H1 (cell line): ENCODE measurements at regions not wholly inside any gene's neighbourhood (a gene's known extent, or its start where the extent isn't known, plus 50 kb on each side); places are given as distances from the start of the nearest gene placed in this dataset.

Experiments used
- CTCF ChIA-PET: fragments of 300-600 bp; sonication (Branson Sonifier 250); formaldehyde crosslinking; loops from one replicate; lab custom pipeline; 2021; ENCODE audit not compliant: partially characterized antibody; lab: Charles Lee
- POLR2A ChIA-PET: fragments of 300-600 bp; sonication (Branson Sonifier 250); formaldehyde crosslinking; loops from one replicate; lab custom pipeline; 2021; ENCODE audit warnings: inconsistent platforms; ENCODE audit not compliant: partially characterized antibody; lab: Charles Lee
- DNase-seq, 2 experiments: peaks; one replicate each; pipeline versions ENCODE4 v3.0.0 to v3.0.0-alpha.2; 2010 to 2022; ENCODE audit warnings: low spot score in 2 of 2, low read depth in 1 of 2, mixed read lengths in 1 of 2
- FAIRE-seq: peaks from 2 replicates; lab custom pipeline; 2011; peaks lifted over from hg19 to GRCh38; lab: Jason Lieb, UNC
- H2AFZ ChIP-seq: 2 replicates; pipeline ENCODE4 v1.8.1; 2012; ENCODE audit warnings: low read length, inconsistent platforms
- H2AK5ac ChIP-seq: 2 replicates; pipeline ENCODE4 v1.6.1; 2013; ENCODE audit warnings: low read depth, low read length
- H2BK120ac ChIP-seq: replicated peaks from 2 replicates; pipeline ENCODE3; 2013; ENCODE audit warnings: low read depth, low read length, inconsistent platforms
- H2BK12ac ChIP-seq: 2 replicates; pipeline ENCODE4 v1.6.1; 2013; ENCODE audit warnings: low read depth, low read length
- H2BK15ac ChIP-seq: 2 replicates; pipeline ENCODE4 v1.6.1; 2013; ENCODE audit warnings: low read length
- H2BK20ac ChIP-seq: 2 replicates; pipeline ENCODE4 v1.6.1; 2013; ENCODE audit warnings: low read length
- H2BK5ac ChIP-seq: 2 replicates; pipeline ENCODE4 v1.6.1; 2013; ENCODE audit warnings: low read depth, low read length
- H3K14ac ChIP-seq: 2 replicates; pipeline ENCODE4 v1.6.1; 2013; ENCODE audit warnings: inconsistent platforms; ENCODE audit not compliant: insufficient read length
- H3K18ac ChIP-seq: 2 replicates; pipeline ENCODE4 v1.6.1; 2013; ENCODE audit warnings: low read length; ENCODE audit errors: extremely low read depth
- H3K23ac ChIP-seq: 2 replicates; pipeline ENCODE4 v1.6.1; 2013; ENCODE audit warnings: inconsistent platforms; ENCODE audit not compliant: insufficient read length
- H3K23me2 ChIP-seq: 2 replicates; pipeline ENCODE4 v1.6.1; 2013; ENCODE audit warnings: low read depth, low read length
- H3K27ac ChIP-seq: 2 replicates; pipeline ENCODE4 v1.6.1; 2011; ENCODE audit warnings: low read depth, low read length, inconsistent platforms
- H3K27me3 ChIP-seq, 4 experiments: replicated peaks in 1 of 4; 1 replicate in 1 of 4; 2 replicates in 3 of 4; pipeline versions ENCODE4 v1.6.1 to v1.8.1; 2011 to 2013; ENCODE audit warnings: low read length in 3 of 4, mild to moderate bottlenecking in 3 of 4, inconsistent platforms in 2 of 4, mixed read lengths in 2 of 4, moderate library complexity in 1 of 4; ENCODE audit not compliant: control insufficient read depth in 3 of 4, insufficient read depth in 3 of 4; ENCODE audit errors: extremely low read depth in 1 of 4
- H3K36me3 ChIP-seq, 4 experiments: 2 replicates each; pipeline versions ENCODE4 v1.6.1 to v1.8.1; 2011 to 2013; ENCODE audit warnings: mild to moderate bottlenecking in 4 of 4, low read length in 3 of 4, moderate library complexity in 2 of 4, control low read depth in 1 of 4, inconsistent platforms in 1 of 4; ENCODE audit not compliant: insufficient read depth in 4 of 4, control insufficient read depth in 2 of 4
- H3K4ac ChIP-seq: replicated peaks from 2 replicates; pipeline ENCODE3; 2013; ENCODE audit warnings: low read length, low read depth, mixed read lengths, inconsistent platforms; ENCODE audit not compliant: insufficient read length
- H3K4me1 ChIP-seq, 4 experiments: replicated peaks in 1 of 4; 1 replicate in 1 of 4; 2 replicates in 3 of 4; pipeline versions ENCODE4 v1.6.1 to v1.8.1; 2011 to 2013; ENCODE audit warnings: low read length in 3 of 4, inconsistent platforms in 2 of 4, mixed read lengths in 1 of 4; ENCODE audit not compliant: insufficient read depth in 4 of 4, control insufficient read depth in 3 of 4
- H3K4me2 ChIP-seq, 2 experiments: 2 replicates each; pipeline versions ENCODE4 v1.6.1 to v1.8.1; 2011 to 2013; ENCODE audit warnings: low read depth in 2 of 2, low read length in 2 of 2, control low read depth in 1 of 2, inconsistent platforms in 1 of 2, mild to moderate bottlenecking in 1 of 2; ENCODE audit not compliant: insufficient read depth in 1 of 2
- H3K4me3 ChIP-seq, 4 experiments: fragments of 200-600, 300-600 bp in 1 of 4; sonication (generic), shearing (Covaris generic), sonication (Bioruptor Twin) in 1 of 4; 2 replicates each; pipeline versions ENCODE4 v1.5.1 to v1.8.1; 2011 to 2016; ENCODE audit warnings: low read length in 4 of 4, low read depth in 3 of 4, control low read depth in 2 of 4, inconsistent platforms in 2 of 4, mild to moderate bottlenecking in 2 of 4, mixed read lengths in 1 of 4, moderate library complexity in 1 of 4; ENCODE audit not compliant: insufficient read depth in 2 of 4; ENCODE audit errors: extremely low read depth in 1 of 4
- H3K56ac ChIP-seq: replicated peaks from 2 replicates; pipeline ENCODE3; 2013; ENCODE audit warnings: low read depth, mild to moderate bottlenecking, mixed read lengths, low read length, inconsistent platforms; ENCODE audit not compliant: insufficient read length
- H3K79me1 ChIP-seq: 2 replicates; pipeline ENCODE4 v1.6.1; 2013; ENCODE audit warnings: low read depth, low read length, control low read depth
- H3K79me2 ChIP-seq, 2 experiments: 2 replicates each; pipeline versions ENCODE4 v1.6.1 to v1.8.1; 2012 to 2013; ENCODE audit warnings: low read length in 2 of 2, mild to moderate bottlenecking in 2 of 2, inconsistent platforms in 1 of 2; ENCODE audit not compliant: insufficient read depth in 2 of 2, control insufficient read depth in 1 of 2
- H3K9ac ChIP-seq, 4 experiments: replicated peaks in 1 of 4; 1 replicate in 1 of 4; 2 replicates in 3 of 4; pipeline versions ENCODE4 v1.6.1 to v1.8.1; 2011 to 2013; ENCODE audit warnings: low read depth in 3 of 4, low read length in 3 of 4, control low read depth in 2 of 4, mild to moderate bottlenecking in 2 of 4, moderate library complexity in 2 of 4, inconsistent platforms in 1 of 4; ENCODE audit errors: extremely low read depth in 1 of 4
- H3K9me3 ChIP-seq, 2 experiments: 2 replicates each; pipeline versions ENCODE4 v1.6.1 to v1.8.1; 2012 to 2013; ENCODE audit warnings: mild to moderate bottlenecking in 2 of 2, moderate library complexity in 2 of 2, control low read depth in 1 of 2, inconsistent platforms in 1 of 2, low read depth in 1 of 2, low read length in 1 of 2, mixed read lengths in 1 of 2; ENCODE audit not compliant: insufficient read depth in 2 of 2
- H4K20me1 ChIP-seq, 2 experiments: replicated peaks in 1 of 2; 2 replicates each; pipeline versions ENCODE3 to v1.8.1; 2011 to 2013; ENCODE audit warnings: inconsistent platforms in 2 of 2, low read length in 2 of 2, mild to moderate bottlenecking in 1 of 2; ENCODE audit not compliant: insufficient read depth in 2 of 2, control insufficient read depth in 1 of 2
- H4K5ac ChIP-seq: 2 replicates; pipeline ENCODE4 v1.6.1; 2013; ENCODE audit warnings: low read length, low read depth, mixed read lengths, inconsistent platforms; ENCODE audit not compliant: insufficient read length
- H4K8ac ChIP-seq: 2 replicates; pipeline ENCODE4 v1.8.0; 2013; ENCODE audit warnings: mild to moderate bottlenecking, moderate library complexity, low read length, inconsistent platforms; ENCODE audit not compliant: insufficient read depth; ENCODE audit errors: extremely low read depth
- H4K91ac ChIP-seq: replicated peaks from 2 replicates; pipeline ENCODE3; 2013; ENCODE audit warnings: low read length, mixed read lengths, inconsistent platforms; ENCODE audit not compliant: insufficient read length
- CBX5 ChIP-seq: fragments of 300-800, 300-1000 bp; sonication (generic); IDR thresholded peaks from 2 replicates; pipeline ENCODE4 v1.7.1; 2016; ENCODE audit warnings: antibody characterized with exemption, low read length, low read depth
- E2F6 ChIP-seq: IDR thresholded peaks from 2 replicates; pipeline ENCODE4 v1.6.1; 2012; ENCODE audit warnings: inconsistent platforms
- GABPA ChIP-seq: IDR thresholded peaks from 2 replicates; pipeline ENCODE4 v1.6.1; 2011; ENCODE audit warnings: mild to moderate bottlenecking, low read length, moderate library complexity, borderline replicate concordance; ENCODE audit not compliant: insufficient read depth
- HDAC6 ChIP-seq: IDR thresholded peaks from one replicate; pipeline ENCODE4 v1.7.1; 2012; ENCODE audit warnings: low read depth, mild to moderate bottlenecking, inconsistent platforms, low read length, moderate library complexity
- NRF1 ChIP-seq: IDR thresholded peaks from 2 replicates; pipeline ENCODE4 v1.6.1; 2011; ENCODE audit warnings: mild to moderate bottlenecking, low read depth, low read length, improper control_type of control experiment
- POLR2A ChIP-seq, 2 experiments: IDR thresholded peaks; 1 replicate in 1 of 2; 2 replicates in 1 of 2; pipeline ENCODE4 v1.6.1; 2011; ENCODE audit warnings: low read depth in 2 of 2, low read length in 2 of 2, mild to moderate bottlenecking in 2 of 2; ENCODE audit errors: control extremely low read depth in 1 of 2
- RBBP5 ChIP-seq: IDR thresholded peaks from 2 replicates; pipeline ENCODE4 v1.7.1; 2012; ENCODE audit warnings: low read depth, mild to moderate bottlenecking, inconsistent platforms, low read length, moderate library complexity, borderline replicate concordance
- RXRA ChIP-seq: IDR thresholded peaks from 2 replicates; pipeline ENCODE4 v1.6.1; 2011; ENCODE audit warnings: low read depth, mild to moderate bottlenecking, low read length, moderate library complexity; ENCODE audit not compliant: insufficient read depth
- SAP30 ChIP-seq: fragments of 300-600 bp; sonication (generic); IDR thresholded peaks from 2 replicates; pipeline ENCODE4 v1.7.1; 2012; ENCODE audit warnings: low read length, moderate library complexity, mild to moderate bottlenecking, inconsistent platforms; ENCODE audit not compliant: insufficient read depth, insufficient replicate concordance
- SIX5 ChIP-seq: IDR thresholded peaks from 2 replicates; pipeline ENCODE4 v1.6.1; 2011; ENCODE audit warnings: mild to moderate bottlenecking, low read depth, low read length
- SP1 ChIP-seq: IDR thresholded peaks from 2 replicates; pipeline ENCODE4 v1.6.1; 2011; ENCODE audit warnings: low read depth, low read length
- SRF ChIP-seq: IDR thresholded peaks from 2 replicates; pipeline ENCODE4 v1.6.1; 2011; ENCODE audit warnings: mild to moderate bottlenecking, low read depth, low read length, moderate library complexity
- SUZ12 ChIP-seq: fragments of 200-600 bp; sonication (generic); IDR thresholded peaks from 2 replicates; pipeline ENCODE4 v1.6.1; 2012; ENCODE audit warnings: mild to moderate bottlenecking, inconsistent platforms, low read length, moderate library complexity, mixed read lengths
- TAF1 ChIP-seq: IDR thresholded peaks from 2 replicates; pipeline ENCODE4 v1.6.1; 2011; ENCODE audit warnings: mild to moderate bottlenecking, low read depth, low read length
- TAF7 ChIP-seq: optimal IDR thresholded peaks from 2 replicates; pipeline ENCODE3; 2011; ENCODE audit warnings: low read depth, mild to moderate bottlenecking, inconsistent platforms, low read length, moderate library complexity, borderline replicate concordance
- WGBS, 2 experiments: shearing (Covaris generic) in 1 of 2; methylation state at CpG; one replicate each; pipeline versions ENCODE4 v1.1.6 to v1.1.7; 2013 to 2015; ENCODE audit warnings: low lambda C conversion rate in 2 of 2, mixed read lengths in 2 of 2, inconsistent platforms in 1 of 2, low coverage in 1 of 2, missing lambda C conversion rate in 1 of 2; ENCODE audit not compliant: insufficient replicate concordance in 2 of 2, insufficient coverage in 1 of 2, insufficient read length in 1 of 2; ENCODE audit errors: extremely low coverage in 1 of 2, missing lambda C conversion rate in 1 of 2; 5-methylcytosine and 5-hydroxymethylcytosine counted together

GRCh38 chr10:10833955-10834354 lies 183.7 kb upstream of the CELF2 start:
- WGBS, 2 experiments: 88% methylated on average over 6 of the region's 6 CpGs; no CpG with 5 or more reads in 1 of the 2 experiments
- H3K14ac ChIP-seq: no peak overlapping the region
- H3K4ac ChIP-seq: no peak overlapping the region
- H4K20me1 ChIP-seq: no peaks in the 10 kb centered on the region
- no peak overlapping the region for H3K4me3 ChIP-seq
- H3K23me2 ChIP-seq: no peaks in the 10 kb centered on the region
- H2BK15ac ChIP-seq: no peak overlapping the region
- no peaks in the 10 kb centered on the region for H3K79me1 ChIP-seq
- H3K79me2 ChIP-seq: no peaks in the 10 kb centered on the region
- no peak overlapping the region for H3K56ac ChIP-seq
- ChIA-PET POLR2A (no interaction called here), CTCF (no interaction called here)
- no peak overlapping the region for H3K18ac ChIP-seq
- H2BK5ac ChIP-seq: no peak overlapping the region
- no peak overlapping the region for H2AK5ac ChIP-seq
- no peak for FAIRE-seq
- no peak overlapping the region for H3K4me2 ChIP-seq
- H4K91ac ChIP-seq: no peak overlapping the region
- no peak overlapping the region for H4K8ac ChIP-seq
- no peak overlapping the region for H3K27ac ChIP-seq
- H2BK120ac ChIP-seq: no peak overlapping the region
- no peaks in the 10 kb centered on the region for H3K27me3 ChIP-seq
- H2AFZ ChIP-seq: no peak overlapping the region
- no peak overlapping the region for H4K5ac ChIP-seq
- H2BK12ac ChIP-seq: no peak overlapping the region
- H3K9me3 ChIP-seq: 0 out of 4 replicates have a peak, but pooled peaks cover 0 to under 1% of the 10 kb centered on the region in 2 experiments
- no peak overlapping the region for H3K23ac ChIP-seq
- DNase-seq: no peak
- H3K36me3 ChIP-seq: no peaks in the 10 kb centered on the region
- no peaks in the 10 kb centered on the region for H3K4me1 ChIP-seq
- no peak overlapping the region for H2BK20ac ChIP-seq
- H3K9ac ChIP-seq: no peak overlapping the region
- TF ChIP-seq SP1: no peak
- TF ChIP-seq RXRA: no peak
- TF ChIP-seq RBBP5: no peak
- TF ChIP-seq TAF1: no peak
- TF ChIP-seq SRF: no peak
- TF ChIP-seq CBX5: no peak
- TF ChIP-seq TAF7: no peak
- TF ChIP-seq SUZ12: no peak
- TF ChIP-seq HDAC6: no peak
- TF ChIP-seq NRF1: no peak
- no peak for TF ChIP-seq E2F6
- no peak for TF ChIP-seq SIX5
- TF ChIP-seq POLR2A (IDR thresholded peaks at IDR 0.05; ENCODE audit: control extremely low read depth in 1 of 2, low read depth in 2 of 2, low read length in 2 of 2): no peak
- TF ChIP-seq GABPA: no peak
- TF ChIP-seq SAP30: no peak
